Caco-2 (cell line): ENCODE measurements at regions not wholly inside any gene's neighbourhood (a gene's known extent, or its start where the extent isn't known, plus 50 kb on each side); places are given as distances from the start of the nearest gene placed in this dataset.

Experiments used
- BruUV-seq: library from RNA; stranded (reverse); fragments of 400-500 nt; replicated peaks from 2 replicates; lab custom pipeline; 2021; lab: Mats Ljungman, UMichigan
- CTCF ChIA-PET: fragments of 300-600 bp; sonication (Branson Sonifier 250); formaldehyde crosslinking; loops from one replicate; lab custom pipeline; 2022; ENCODE audit warnings: antibody characterized with exemption; lab: Charles Lee
- POLR2A ChIA-PET: fragments of 300-600 bp; sonication (Branson Sonifier 250); formaldehyde crosslinking; loops from one replicate; lab custom pipeline; 2022; ENCODE audit warnings: antibody characterized with exemption; lab: Charles Lee
- DNase-seq, 2 experiments: peaks; one replicate each; pipeline versions ENCODE4 v3.0.0 to v3.0.0-alpha.2; 2020 to 2022
- H3K27me3 ChIP-seq: replicated peaks from 2 replicates; pipeline ENCODE4 v1.6.0; 2011; ENCODE audit warnings: low read length; ENCODE audit not compliant: control insufficient read depth, insufficient read depth
- H3K36me3 ChIP-seq: 2 replicates; pipeline ENCODE4 v1.5.1; 2011; ENCODE audit warnings: low read length; ENCODE audit not compliant: control insufficient read depth, insufficient read depth
- H3K4me1 ChIP-seq: fragments of 250-450 bp; sonication (Bioruptor Pico); 2 replicates; pipeline ENCODE4 v1.5.1; 2020; ENCODE audit warnings: mild to moderate bottlenecking
- H3K4me3 ChIP-seq: 2 replicates; pipeline ENCODE4 v1.5.1; 2011; ENCODE audit warnings: low read depth, mild to moderate bottlenecking, control low read depth, low read length
- H3K9me3 ChIP-seq: fragments of 250-450 bp; sonication (Bioruptor Pico); 2 replicates; pipeline ENCODE4 v1.5.1; 2020; ENCODE audit warnings: mild to moderate bottlenecking, moderate library complexity
- H3K27ac Mint-ChIP-seq: one replicate; pipeline ENCODE4 v1.8.0; 2022; ENCODE audit warnings: mixed read lengths; ENCODE audit not compliant: unreplicated experiment
- H3K27me3 Mint-ChIP-seq: one replicate; pipeline ENCODE4 v1.8.0; 2022; ENCODE audit warnings: mixed read lengths; ENCODE audit not compliant: insufficient read depth, unreplicated experiment
- H3K36me3 Mint-ChIP-seq: one replicate; pipeline ENCODE4 v1.8.0; 2022; ENCODE audit warnings: mild to moderate bottlenecking, mixed read lengths; ENCODE audit not compliant: insufficient read depth, unreplicated experiment
- H3K4me1 Mint-ChIP-seq: one replicate; pipeline ENCODE4 v1.8.0; 2022; ENCODE audit warnings: low read depth, mixed read lengths; ENCODE audit not compliant: unreplicated experiment
- H3K4me3 Mint-ChIP-seq: one replicate; pipeline ENCODE4 v1.8.0; 2022; ENCODE audit warnings: mild to moderate bottlenecking, moderate library complexity, mixed read lengths; ENCODE audit not compliant: unreplicated experiment
- H3K9me3 Mint-ChIP-seq: one replicate; pipeline ENCODE4 v1.8.0; 2022; ENCODE audit warnings: mixed read lengths; ENCODE audit not compliant: unreplicated experiment
- CTCF ChIP-seq, 2 experiments: fragments of 200-600 bp in 1 of 2; IDR thresholded peaks; 1 replicate in 1 of 2; 2 replicates in 1 of 2; pipeline versions ENCODE4 v1.5.1 to v1.8.0; 2011 to 2022; ENCODE audit warnings: antibody characterized with exemption in 1 of 2, control low read depth in 1 of 2, inconsistent platforms in 1 of 2, low read depth in 1 of 2, low read length in 1 of 2, mild to moderate bottlenecking in 1 of 2, moderate library complexity in 1 of 2; ENCODE audit not compliant: insufficient read depth in 1 of 2, severe bottlenecking in 1 of 2, unreplicated experiment in 1 of 2
- intact Hi-C: fragments of 100-400 bp; cut with micrococcal nuclease; formaldehyde crosslinking; loops from one replicate; pipeline ENCODE4 v1.10.0; 2022; ENCODE audit not compliant: unreplicated experiment

GRCh38 chr4:29304595-29304994, 1415.6 kb upstream of the PCDH7 start:
- TF ChIP-seq CTCF (IDR thresholded peaks at IDR 0.05; ENCODE audit: insufficient read depth in 1 of 2, low read depth in 1 of 2, low read length in 1 of 2, severe bottlenecking in 1 of 2, unreplicated experiment in 1 of 2) = no peak
- H3K4me1 Mint-ChIP-seq = no peaks in the 10 kb centered on the region

GRCh38 chr4:29307256-29307655, 1412.9 kb upstream of the PCDH7 start:
- no peaks in the 10 kb centered on the region for H3K36me3 Mint-ChIP-seq
- Histone ChIP-seq H3K4me3 (no peak overlapping the region), H3K27me3 (no peaks in the 10 kb centered on the region), H3K9me3 (no peaks in the 10 kb centered on the region), H3K36me3 (no peaks in the 10 kb centered on the region), H3K4me1 (no peaks in the 10 kb centered on the region)
- intact Hi-C loops = no loop called here
- no peak overlapping the region for H3K4me3 Mint-ChIP-seq
- TF ChIP-seq CTCF (IDR thresholded peaks at IDR 0.05; ENCODE audit: insufficient read depth in 1 of 2, low read depth in 1 of 2, low read length in 1 of 2, severe bottlenecking in 1 of 2, unreplicated experiment in 1 of 2) = no peak
- H3K4me1 Mint-ChIP-seq = no peaks in the 10 kb centered on the region
- ChIA-PET CTCF (no interaction called here), POLR2A (no interaction called here)
- H3K9me3 Mint-ChIP-seq = no peaks in the 10 kb centered on the region
- no TSS peak for BruUV-seq
- no peak overlapping the region for H3K27ac Mint-ChIP-seq
- no peaks in the 10 kb centered on the region for H3K27me3 Mint-ChIP-seq
- no peak for DNase-seq

More at GRCh38 chr4:29304595-29304994, 1415.6 kb upstream of the PCDH7 start:
- H3K4me3 Mint-ChIP-seq = no peak overlapping the region
- ChIA-PET POLR2A (no interaction called here), CTCF (no interaction called here)
- DNase-seq = no peak
- BruUV-seq = no TSS peak
- no peak overlapping the region for H3K27ac Mint-ChIP-seq
- H3K9me3 Mint-ChIP-seq = no peaks in the 10 kb centered on the region
- intact Hi-C loops = no loop called here
- no peak overlapping the region for H3K4me3 ChIP-seq
- no peaks in the 10 kb centered on the region for H3K27me3 Mint-ChIP-seq
- no peaks in the 10 kb centered on the region for H3K9me3 ChIP-seq
- H3K4me1 ChIP-seq = no peaks in the 10 kb centered on the region
- H3K27me3 ChIP-seq = no peaks in the 10 kb centered on the region
- no peaks in the 10 kb centered on the region for H3K36me3 Mint-ChIP-seq
- H3K36me3 ChIP-seq = no peaks in the 10 kb centered on the region

GRCh38 chr4:29307755-29308154, 1412.4 kb upstream of the PCDH7 start:
- Mint-ChIP-seq H3K4me3 (no peak overlapping the region), H3K27ac (no peak overlapping the region), H3K27me3 (no peaks in the 10 kb centered on the region), H3K36me3 (no peaks in the 10 kb centered on the region), H3K9me3 (no peaks in the 10 kb centered on the region), H3K4me1 (no peaks in the 10 kb centered on the region)
- no peaks in the 10 kb centered on the region for H3K4me1 ChIP-seq
- no peak for TF ChIP-seq CTCF (IDR thresholded peaks at IDR 0.05; ENCODE audit: insufficient read depth in 1 of 2, low read depth in 1 of 2, low read length in 1 of 2, severe bottlenecking in 1 of 2, unreplicated experiment in 1 of 2)
- no peak overlapping the region for H3K4me3 ChIP-seq
- no peak for DNase-seq
- H3K36me3 ChIP-seq = no peaks in the 10 kb centered on the region
- CTCF ChIA-PET = no interaction called here
- intact Hi-C loops = no loop called here
- no peaks in the 10 kb centered on the region for H3K9me3 ChIP-seq
- POLR2A ChIA-PET = no interaction called here
- no peaks in the 10 kb centered on the region for H3K27me3 ChIP-seq
- BruUV-seq = no TSS peak
